MM.1S (cell line): ENCODE measurements at regions not wholly inside any gene's neighbourhood (a gene's known extent, or its start where the extent isn't known, plus 50 kb on each side); places are given as distances from the start of the nearest gene placed in this dataset.

Experiments
- DNase-seq: peaks from one replicate; pipeline ENCODE4 v3.0.0-alpha.2; 2015
- H2AFZ ChIP-seq: fragments of 300-600 bp; sonication (generic); 2 replicates; pipeline ENCODE4 v1.6.0; 2016; ENCODE audit warnings: antibody characterized with exemption, low read length
- H3F3A ChIP-seq: fragments of 300-600 bp; sonication (generic); 2 replicates; pipeline ENCODE4 v1.6.1; 2016; ENCODE audit warnings: mild to moderate bottlenecking, antibody characterized with exemption, low read length, moderate library complexity, mixed read lengths; ENCODE audit not compliant: insufficient read depth
- H3K27ac ChIP-seq: fragments of 300-600 bp; sonication (generic); 2 replicates; pipeline ENCODE4 v1.5.1; 2016; ENCODE audit warnings: mild to moderate bottlenecking, low read length
- H3K27me3 ChIP-seq: fragments of 300-600 bp; sonication (generic); replicated peaks from 2 replicates; pipeline ENCODE4 v1.6.0; 2016; ENCODE audit warnings: low read length; ENCODE audit not compliant: insufficient read depth
- H3K36me3 ChIP-seq: fragments of 300-600 bp; sonication (generic); replicated peaks from 2 replicates; pipeline ENCODE4 v1.6.1; 2016; ENCODE audit warnings: mild to moderate bottlenecking, low read length, mixed read lengths; ENCODE audit not compliant: insufficient read depth
- H3K4me1 ChIP-seq: fragments of 300-600 bp; sonication (generic); 2 replicates; pipeline ENCODE4 v1.6.1; 2016; ENCODE audit warnings: low read length, mixed read lengths
- H3K4me2 ChIP-seq: fragments of 300-600 bp; sonication (generic); 2 replicates; pipeline ENCODE4 v1.6.0; 2016; ENCODE audit warnings: low read depth, low read length
- H3K4me3 ChIP-seq: fragments of 300-600 bp; sonication (generic); 2 replicates; pipeline ENCODE4 v1.5.1; 2016; ENCODE audit warnings: low read length, mixed read lengths
- H3K79me2 ChIP-seq: fragments of 300-600 bp; sonication (generic); 2 replicates; pipeline ENCODE4 v1.6.1; 2016; ENCODE audit warnings: mixed run types, low read length, mixed read lengths
- H3K9ac ChIP-seq: fragments of 300-600 bp; sonication (generic); 2 replicates; pipeline ENCODE4 v1.6.1; 2016; ENCODE audit warnings: low read length, mixed read lengths
- H3K9me2 ChIP-seq: fragments of 300-600 bp; sonication (generic); replicated peaks from 2 replicates; pipeline ENCODE4 v1.6.1; 2016; ENCODE audit warnings: mild to moderate bottlenecking, low read length, mixed read lengths; ENCODE audit not compliant: insufficient read depth
- H3K9me3 ChIP-seq: fragments of 300-600 bp; sonication (generic); replicated peaks from 2 replicates; pipeline ENCODE4 v1.6.1; 2016; ENCODE audit warnings: mild to moderate bottlenecking, low read length, mixed read lengths; ENCODE audit not compliant: insufficient read depth
- H4K20me1 ChIP-seq: fragments of 300-600 bp; sonication (generic); 2 replicates; pipeline ENCODE4 v1.6.1; 2016; ENCODE audit warnings: mild to moderate bottlenecking, low read length, moderate library complexity, mixed read lengths; ENCODE audit not compliant: insufficient read depth
- EZH2 ChIP-seq: fragments of 300-600 bp; sonication (generic); optimal IDR thresholded peaks from 2 replicates; pipeline ENCODE3; 2017; ENCODE audit warnings: low read depth, mild to moderate bottlenecking, antibody characterized with exemption, low read length, mixed read lengths
- EZH2phosphoT487 ChIP-seq: fragments of 300-600 bp; sonication (generic); IDR thresholded peaks from 2 replicates; pipeline ENCODE4 v1.6.1; 2018; ENCODE audit warnings: antibody characterized with exemption, low read length
- TF ChIP-seq, protein P1 (sequence below): fragments of 300-600 bp; sonication (generic); IDR thresholded peaks from 2 replicates; pipeline ENCODE4 v1.5.1; 2016; ENCODE audit warnings: antibody characterized with exemption, low read length, mixed read lengths

- Histone ChIP-seq H3K27ac (no peak overlapping the region), H4K20me1 (no peaks in the 10 kb centered on the region), H3K9me3 (no peaks in the 10 kb centered on the region), H3K4me2 (no peak overlapping the region), H3K27me3 (no peaks in the 10 kb centered on the region), H3K4me3 (no peak overlapping the region), H3K79me2 (no peaks in the 10 kb centered on the region), H2AFZ (no peak overlapping the region), H3K36me3 (no peaks in the 10 kb centered on the region), H3K9ac (no peak overlapping the region), H3F3A (no peaks in the 10 kb centered on the region), H3K4me1 (no peaks in the 10 kb centered on the region), H3K9me2 (no peaks in the 10 kb centered on the region)
- TF ChIP-seq, protein P1, sequence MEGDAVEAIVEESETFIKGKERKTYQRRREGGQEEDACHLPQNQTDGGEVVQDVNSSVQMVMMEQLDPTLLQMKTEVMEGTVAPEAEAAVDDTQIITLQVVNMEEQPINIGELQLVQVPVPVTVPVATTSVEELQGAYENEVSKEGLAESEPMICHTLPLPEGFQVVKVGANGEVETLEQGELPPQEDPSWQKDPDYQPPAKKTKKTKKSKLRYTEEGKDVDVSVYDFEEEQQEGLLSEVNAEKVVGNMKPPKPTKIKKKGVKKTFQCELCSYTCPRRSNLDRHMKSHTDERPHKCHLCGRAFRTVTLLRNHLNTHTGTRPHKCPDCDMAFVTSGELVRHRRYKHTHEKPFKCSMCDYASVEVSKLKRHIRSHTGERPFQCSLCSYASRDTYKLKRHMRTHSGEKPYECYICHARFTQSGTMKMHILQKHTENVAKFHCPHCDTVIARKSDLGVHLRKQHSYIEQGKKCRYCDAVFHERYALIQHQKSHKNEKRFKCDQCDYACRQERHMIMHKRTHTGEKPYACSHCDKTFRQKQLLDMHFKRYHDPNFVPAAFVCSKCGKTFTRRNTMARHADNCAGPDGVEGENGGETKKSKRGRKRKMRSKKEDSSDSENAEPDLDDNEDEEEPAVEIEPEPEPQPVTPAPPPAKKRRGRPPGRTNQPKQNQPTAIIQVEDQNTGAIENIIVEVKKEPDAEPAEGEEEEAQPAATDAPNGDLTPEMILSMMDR = no peak
- TF ChIP-seq EZH2phosphoT487 (no peak), EZH2 (no peak)
- no peak for DNase-seq
Observed at GRCh38 chr13:21998279-21998990, 327.6 kb downstream of the FGF9 start.

GRCh38 chr13:21999666-22000065 lies 328.8 kb downstream of the FGF9 start:
- Histone ChIP-seq H3F3A (no peaks in the 10 kb centered on the region), H3K27ac (no peak overlapping the region), H3K9ac (no peak overlapping the region), H2AFZ (no peak overlapping the region), H4K20me1 (no peaks in the 10 kb centered on the region), H3K9me3 (no peaks in the 10 kb centered on the region), H3K4me3 (no peak overlapping the region), H3K27me3 (no peaks in the 10 kb centered on the region), H3K79me2 (no peaks in the 10 kb centered on the region), H3K4me2 (no peak overlapping the region), H3K4me1 (no peaks in the 10 kb centered on the region), H3K9me2 (no peaks in the 10 kb centered on the region), H3K36me3 (no peaks in the 10 kb centered on the region)
- no peak for DNase-seq
- TF ChIP-seq, protein P1 = no peak
- TF ChIP-seq EZH2phosphoT487 (no peak), EZH2 (no peak)

DNA sequence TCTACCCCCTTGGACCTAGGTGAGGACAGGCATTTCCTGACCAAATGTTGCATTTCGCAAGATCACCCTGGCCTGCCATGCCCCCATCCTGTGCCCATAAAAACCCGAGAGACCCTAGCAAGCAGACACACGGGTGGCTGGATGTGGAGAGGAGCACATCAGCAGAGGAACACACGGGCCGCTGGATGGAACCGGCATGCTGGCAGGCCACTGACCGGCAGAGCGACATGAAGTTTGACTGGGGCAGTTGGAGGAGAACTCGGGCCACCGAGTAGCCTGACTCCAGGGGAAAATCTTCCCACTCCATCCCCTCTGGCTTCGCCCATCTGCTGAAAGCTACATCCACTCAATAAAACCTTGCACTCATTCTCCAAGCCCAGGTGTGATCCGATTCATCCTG lies 329.3 kb downstream of the FGF9 start:
- Histone ChIP-seq H2AFZ (no peak overlapping the region), H3F3A (no peaks in the 10 kb centered on the region), H3K4me1 (no peaks in the 10 kb centered on the region), H3K4me2 (no peak overlapping the region), H3K79me2 (no peaks in the 10 kb centered on the region), H3K9me2 (no peaks in the 10 kb centered on the region), H3K36me3 (no peaks in the 10 kb centered on the region), H3K4me3 (no peak overlapping the region), H3K27ac (no peak overlapping the region), H3K9me3 (no peaks in the 10 kb centered on the region), H4K20me1 (no peaks in the 10 kb centered on the region), H3K9ac (no peak overlapping the region), H3K27me3 (no peaks in the 10 kb centered on the region)
- TF ChIP-seq EZH2phosphoT487 (no peak), EZH2 (no peak)
- TF ChIP-seq, protein P1 = no peak
- no peak for DNase-seq
